Neural progenitor cell (in vitro differentiated cells): ENCODE measurements at regions not wholly inside any gene's neighbourhood (a gene's known extent, or its start where the extent isn't known, plus 50 kb on each side); places are given as distances from the start of the nearest gene placed in this dataset.

Source experiments
- DNase-seq: peaks from one replicate; pipeline ENCODE4 v3.0.0-alpha.2; 2016; ENCODE audit warnings: low spot score
- H2AFZ ChIP-seq: fragments of 200-600 bp; sonication (generic); replicated peaks from 2 replicates; pipeline ENCODE4 v1.6.1; 2016; ENCODE audit warnings: antibody characterized with exemption
- H3F3A ChIP-seq: fragments of 200-600 bp; sonication (generic); 2 replicates; pipeline ENCODE4 v1.6.1; 2016; ENCODE audit warnings: antibody characterized with exemption, low read depth
- H3K27ac ChIP-seq: fragments of 200-600 bp; sonication (generic); 2 replicates; pipeline ENCODE4 v1.5.1; 2016; ENCODE audit warnings: mild to moderate bottlenecking
- H3K27me3 ChIP-seq: fragments of 200-600 bp; sonication (generic); 2 replicates; pipeline ENCODE4 v1.6.1; 2016; ENCODE audit warnings: mild to moderate bottlenecking, moderate library complexity
- H3K36me3 ChIP-seq: fragments of 200-600 bp; sonication (generic); 2 replicates; pipeline ENCODE4 v1.5.1; 2016
- H3K4me1 ChIP-seq: fragments of 200-600 bp; sonication (generic); 2 replicates; pipeline ENCODE4 v1.6.1; 2016; ENCODE audit warnings: mixed run types
- H3K4me2 ChIP-seq: fragments of 200-600 bp; sonication (generic); 2 replicates; pipeline ENCODE4 v1.6.1; 2016
- H3K4me3 ChIP-seq: fragments of 200-600 bp; sonication (generic); 2 replicates; pipeline ENCODE4 v1.5.1; 2016
- H3K79me2 ChIP-seq: fragments of 200-600 bp; sonication (generic); 2 replicates; pipeline ENCODE4 v1.6.1; 2016; ENCODE audit warnings: low read depth
- H3K9ac ChIP-seq: fragments of 200-600 bp; sonication (generic); 2 replicates; pipeline ENCODE4 v1.6.1; 2016
- H3K9me3 ChIP-seq: fragments of 200-600 bp; sonication (generic); 2 replicates; pipeline ENCODE4 v1.5.1; 2016; ENCODE audit warnings: low read depth
- H4K20me1 ChIP-seq: fragments of 200-600 bp; sonication (generic); 2 replicates; pipeline ENCODE4 v1.6.1; 2016; ENCODE audit warnings: low read depth
- H3K27ac Mint-ChIP-seq: 3 replicates; pipeline ENCODE4 v1.8.0; 2021; ENCODE audit warnings: mixed read lengths
- H3K27me3 Mint-ChIP-seq: 2 replicates; pipeline ENCODE4 v1.8.0; 2022; ENCODE audit warnings: low read depth, mild to moderate bottlenecking, inconsistent platforms, moderate library complexity, mixed read lengths; ENCODE audit not compliant: insufficient read depth
- H3K36me3 Mint-ChIP-seq: 3 replicates; pipeline ENCODE4 v1.8.0; 2021; ENCODE audit warnings: mixed read lengths
- H3K4me1 Mint-ChIP-seq: 3 replicates; pipeline ENCODE4 v1.8.0; 2021; ENCODE audit warnings: mixed read lengths
- H3K4me3 Mint-ChIP-seq: 3 replicates; pipeline ENCODE4 v1.8.0; 2021; ENCODE audit warnings: mild to moderate bottlenecking, moderate library complexity, mixed read lengths
- H3K9me3 Mint-ChIP-seq: 3 replicates; pipeline ENCODE4 v1.8.0; 2020; ENCODE audit warnings: mixed read lengths
- CTCF ChIP-seq: fragments of 200-600 bp; sonication (generic); IDR thresholded peaks from 2 replicates; pipeline ENCODE4 v1.5.1; 2017; ENCODE audit warnings: antibody characterized with exemption, mild to moderate bottlenecking
- EZH2 ChIP-seq: fragments of 200-600 bp; sonication (generic); IDR thresholded peaks from 2 replicates; pipeline ENCODE4 v1.6.1; 2017; ENCODE audit warnings: antibody characterized with exemption, mild to moderate bottlenecking, moderate library complexity
- EZH2phosphoT487 ChIP-seq: fragments of 200-600 bp; sonication (generic); IDR thresholded peaks from 2 replicates; pipeline ENCODE4 v1.6.1; 2017; ENCODE audit warnings: antibody characterized with exemption

- peaks cover 5% of the 10 kb centered on the region for H3K4me1 Mint-ChIP-seq
- Histone ChIP-seq H3K36me3 (no peaks in the 10 kb centered on the region), H2AFZ (no peak overlapping the region), H3K27me3 (no peaks in the 10 kb centered on the region), H3K4me1 (no peaks in the 10 kb centered on the region), H3K4me2 (no peak overlapping the region), H3K9me3 (no peaks in the 10 kb centered on the region), H3K4me3 (no peak overlapping the region), H3K27ac (no peak overlapping the region), H3K9ac (no peak overlapping the region), H4K20me1 (no peaks in the 10 kb centered on the region), H3K79me2 (no peaks in the 10 kb centered on the region), H3F3A (no peaks in the 10 kb centered on the region)
- no peaks in the 10 kb centered on the region for H3K27me3 Mint-ChIP-seq
- H3K9me3 Mint-ChIP-seq, result no peaks in the 10 kb centered on the region
- no peaks in the 10 kb centered on the region for H3K36me3 Mint-ChIP-seq
- no peak overlapping the region for H3K27ac Mint-ChIP-seq
- no peak overlapping the region for H3K4me3 Mint-ChIP-seq
- TF ChIP-seq CTCF (no peak), EZH2phosphoT487 (no peak), EZH2 (no peak)
- no peak for DNase-seq
Measured at GRCh38 chr1:80072563-80072962, 1066.0 kb upstream of the ADGRL4 start.

GRCh38 chr1:80066060-80066459, 1059.5 kb upstream of the ADGRL4 start:
- H3K27ac Mint-ChIP-seq, result no peak overlapping the region
- no peaks in the 10 kb centered on the region for H3K4me1 Mint-ChIP-seq
- no peaks in the 10 kb centered on the region for H3K36me3 Mint-ChIP-seq
- Histone ChIP-seq H4K20me1 (no peaks in the 10 kb centered on the region), H3K4me3 (no peak overlapping the region), H3F3A (no peaks in the 10 kb centered on the region), H3K27ac (no peak overlapping the region), H3K79me2 (no peaks in the 10 kb centered on the region), H3K36me3 (no peaks in the 10 kb centered on the region), H3K27me3 (no peaks in the 10 kb centered on the region), H3K9me3 (no peaks in the 10 kb centered on the region), H3K4me2 (no peak overlapping the region), H3K4me1 (no peaks in the 10 kb centered on the region), H3K9ac (no peak overlapping the region), H2AFZ (peak overlapping the region; percentile 22)
- DNase-seq, result no peak
- no peaks in the 10 kb centered on the region for H3K9me3 Mint-ChIP-seq
- TF ChIP-seq CTCF (no peak), EZH2 (no peak)
- no peaks in the 10 kb centered on the region for H3K27me3 Mint-ChIP-seq
- no peak overlapping the region for H3K4me3 Mint-ChIP-seq

- H4K20me1 ChIP-seq, result no peaks in the 10 kb centered on the region
- Mint-ChIP-seq H3K4me1 (no peaks in the 10 kb centered on the region), H3K27me3 (no peaks in the 10 kb centered on the region), H3K4me3 (no peak overlapping the region), H3K36me3 (no peaks in the 10 kb centered on the region), H3K9me3 (no peaks in the 10 kb centered on the region), H3K27ac (no peak overlapping the region)
- H3K27ac ChIP-seq, result no peak overlapping the region
- no peak overlapping the region for H3K4me3 ChIP-seq
- no peaks in the 10 kb centered on the region for H3K36me3 ChIP-seq
- no peaks in the 10 kb centered on the region for H3K27me3 ChIP-seq
- H3F3A ChIP-seq, result no peaks in the 10 kb centered on the region
- H2AFZ ChIP-seq, result no peak overlapping the region
- no peaks in the 10 kb centered on the region for H3K79me2 ChIP-seq
- no peak overlapping the region for H3K4me2 ChIP-seq
- no peak for DNase-seq
- no peaks in the 10 kb centered on the region for H3K9me3 ChIP-seq
- no peak overlapping the region for H3K9ac ChIP-seq
- no peak for TF ChIP-seq EZH2phosphoT487
- TF ChIP-seq EZH2, result no peak
- no peak for TF ChIP-seq CTCF
- H3K4me1 ChIP-seq, result no peaks in the 10 kb centered on the region
Measured at GRCh38 chr1:80064524-80064923, 1058.0 kb upstream of the ADGRL4 start.

GRCh38 chr1:80059940-80060339, 1053.4 kb upstream of the ADGRL4 start:
- H3K9me3 Mint-ChIP-seq, result no peaks in the 10 kb centered on the region
- no peak overlapping the region for H3K9ac ChIP-seq
- H3K27me3 Mint-ChIP-seq, result no peaks in the 10 kb centered on the region
- no peaks in the 10 kb centered on the region for H3F3A ChIP-seq
- no peaks in the 10 kb centered on the region for H3K36me3 ChIP-seq
- no peak overlapping the region for H2AFZ ChIP-seq
- no peak overlapping the region for H3K27ac ChIP-seq
- H4K20me1 ChIP-seq, result no peaks in the 10 kb centered on the region
- no peak overlapping the region for H3K4me2 ChIP-seq
- H3K4me1 ChIP-seq, result no peaks in the 10 kb centered on the region
- H3K79me2 ChIP-seq, result no peaks in the 10 kb centered on the region
- no peak for DNase-seq
- H3K36me3 Mint-ChIP-seq, result no peaks in the 10 kb centered on the region
- no peak overlapping the region for H3K4me3 ChIP-seq
- H3K27ac Mint-ChIP-seq, result no peak overlapping the region
- TF ChIP-seq EZH2phosphoT487 (no peak), CTCF (no peak), EZH2 (no peak)
- no peaks in the 10 kb centered on the region for H3K27me3 ChIP-seq
- H3K4me3 Mint-ChIP-seq, result no peak overlapping the region
- H3K4me1 Mint-ChIP-seq, result no peaks in the 10 kb centered on the region
- no peaks in the 10 kb centered on the region for H3K9me3 ChIP-seq
